ENCODE measurements at regions not wholly inside any gene's neighbourhood (a gene's known extent, or its start where the extent isn't known, plus 50 kb on each side); places are given as distances from the start of the nearest gene placed in this dataset.

- FAIRE-seq = no peak
- Histone ChIP-seq H3K27ac (ENCODE audit: low read depth in 2 of 2, low read length in 2 of 2) (no peak overlapping the region), H3K9ac (ENCODE audit: low read length in 3 of 3) (no peak overlapping the region), H3K9me3 (ENCODE audit: control insufficient read depth in 2 of 3, insufficient read depth in 1 of 3, low read length in 3 of 3) (no peaks in the 10 kb centered on the region), H3K4me1 (ENCODE audit: control insufficient read depth in 2 of 3, insufficient read depth in 2 of 3, low read depth in 1 of 3, low read length in 3 of 3) (no peaks in the 10 kb centered on the region), H3K27me3 (ENCODE audit: control insufficient read depth, insufficient read depth, low read length) (no peaks in the 10 kb centered on the region), H3K36me3 (ENCODE audit: control insufficient read depth in 2 of 3, insufficient read depth in 3 of 3, low read length in 3 of 3) (no peaks in the 10 kb centered on the region), H3K4me3 (ENCODE audit: low read length in 3 of 3) (no peak overlapping the region)
- intact Hi-C loops (cut with DNase I) = no loop called here
- peak in 2 of 5 donors; percentile 18 to 21 for DNase-seq
- no peak for TF ChIP-seq CTCF (IDR thresholded peaks at IDR 0.05; ENCODE audit: borderline replicate concordance, extremely low read depth, insufficient read depth)
Measured at GRCh38 chr1:57835620-57836019, 411.8 kb upstream of the DAB1 start.

- Histone ChIP-seq H3K9me3 (ENCODE audit: control insufficient read depth in 2 of 3, insufficient read depth in 1 of 3, low read length in 3 of 3) (no peaks in the 10 kb centered on the region), H3K27ac (ENCODE audit: low read depth in 2 of 2, low read length in 2 of 2) (no peak overlapping the region), H3K4me3 (ENCODE audit: low read length in 3 of 3) (no peak overlapping the region), H3K4me1 (ENCODE audit: control insufficient read depth in 2 of 3, insufficient read depth in 2 of 3, low read depth in 1 of 3, low read length in 3 of 3) (no peaks in the 10 kb centered on the region), H3K9ac (ENCODE audit: low read length in 3 of 3) (no peak overlapping the region), H3K27me3 (ENCODE audit: control insufficient read depth, insufficient read depth, low read length) (no peaks in the 10 kb centered on the region), H3K36me3 (ENCODE audit: control insufficient read depth in 2 of 3, insufficient read depth in 3 of 3, low read length in 3 of 3) (no peaks in the 10 kb centered on the region)
- TF ChIP-seq CTCF (IDR thresholded peaks at IDR 0.05; ENCODE audit: borderline replicate concordance, extremely low read depth, insufficient read depth) = no peak
- DNase-seq = no peak
- intact Hi-C loops (cut with DNase I) = no loop called here
- FAIRE-seq = no peak
Measured at GRCh38 chr1:57833296-57833695, 409.4 kb upstream of the DAB1 start.

- intact Hi-C loops (cut with DNase I) = no loop called here
Measured at GRCh38 chr1:57832612-57833011, 408.8 kb upstream of the DAB1 start.

More at GRCh38 chr1:57832612-57833011, 408.8 kb upstream of the DAB1 start:
- H3K27me3 ChIP-seq (ENCODE audit: control insufficient read depth, insufficient read depth, low read length) = no peaks in the 10 kb centered on the region
- H3K4me3 ChIP-seq (ENCODE audit: low read length in 3 of 3) = no peak overlapping the region
- H3K4me1 ChIP-seq (ENCODE audit: control insufficient read depth in 2 of 3, insufficient read depth in 2 of 3, low read depth in 1 of 3, low read length in 3 of 3) = no peaks in the 10 kb centered on the region
- no peak overlapping the region for H3K27ac ChIP-seq (ENCODE audit: low read depth in 2 of 2, low read length in 2 of 2)
- no peak for DNase-seq
- no peak for TF ChIP-seq CTCF (IDR thresholded peaks at IDR 0.05; ENCODE audit: borderline replicate concordance, extremely low read depth, insufficient read depth)
- no peak overlapping the region for H3K9ac ChIP-seq (ENCODE audit: low read length in 3 of 3)
- H3K36me3 ChIP-seq (ENCODE audit: control insufficient read depth in 2 of 3, insufficient read depth in 3 of 3, low read length in 3 of 3) = no peaks in the 10 kb centered on the region
- FAIRE-seq = no peak
- H3K9me3 ChIP-seq (ENCODE audit: control insufficient read depth in 2 of 3, insufficient read depth in 1 of 3, low read length in 3 of 3) = no peaks in the 10 kb centered on the region
